Stromal cell of bone marrow (primary cell): ENCODE measurements at regions not wholly inside any gene's neighbourhood (a gene's known extent, or its start where the extent isn't known, plus 50 kb on each side); places are given as distances from the start of the nearest gene placed in this dataset.

Experiments used
- DNase-seq: peaks from one replicate; pipeline ENCODE4 v3.0.0-alpha.2; 2012; ENCODE audit warnings: low read depth

GRCh38 chr3:14336749-14337598 lies 65.4 kb upstream of the SLC6A6 start:
- DNase-seq, result no peak

GRCh38 chr3:14337828-14338227 lies 64.6 kb upstream of the SLC6A6 start:
- DNase-seq, result no peak

- DNase-seq, result no peak
These were observed 64.2 kb upstream of the SLC6A6 start for GRCh38 chr3:14338242-14338641.

- no peak for DNase-seq
These were observed 63.4 kb upstream of the SLC6A6 start for GRCh38 chr3:14338898-14339458.

- no peak for DNase-seq
These were observed 61.3 kb upstream of the SLC6A6 start for GRCh38 chr3:14340960-14341708.

GRCh38 chr3:14343338-14344112 lies 58.9 kb upstream of the SLC6A6 start:
- DNase-seq, result no peak

DNA sequence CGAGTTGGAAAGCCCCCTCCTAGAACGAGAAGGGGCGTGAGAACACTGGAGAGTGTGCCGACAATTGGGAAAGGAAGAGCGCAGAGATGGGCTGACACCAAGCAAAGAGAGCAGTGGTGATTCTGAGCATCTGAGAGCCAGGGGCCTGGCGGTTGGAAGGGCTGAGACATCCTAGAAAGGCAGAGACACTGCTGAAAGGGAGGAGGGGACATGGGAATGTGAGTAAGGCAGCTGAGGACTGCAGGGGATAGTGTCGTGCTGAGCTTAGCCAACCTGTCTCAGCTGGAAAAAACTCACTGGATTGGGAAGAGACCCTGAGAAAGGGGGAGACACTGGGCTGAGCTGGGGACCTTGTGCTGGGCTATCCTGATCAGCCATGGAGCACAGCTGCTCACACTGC lies 58.1 kb upstream of the SLC6A6 start:
- no peak for DNase-seq

GRCh38 chr3:14345496-14346150 lies 56.8 kb upstream of the SLC6A6 start:
- no peak for DNase-seq

GRCh38 chr3:14346191-14346590 lies 56.2 kb upstream of the SLC6A6 start:
- DNase-seq, result no peak

DNA sequence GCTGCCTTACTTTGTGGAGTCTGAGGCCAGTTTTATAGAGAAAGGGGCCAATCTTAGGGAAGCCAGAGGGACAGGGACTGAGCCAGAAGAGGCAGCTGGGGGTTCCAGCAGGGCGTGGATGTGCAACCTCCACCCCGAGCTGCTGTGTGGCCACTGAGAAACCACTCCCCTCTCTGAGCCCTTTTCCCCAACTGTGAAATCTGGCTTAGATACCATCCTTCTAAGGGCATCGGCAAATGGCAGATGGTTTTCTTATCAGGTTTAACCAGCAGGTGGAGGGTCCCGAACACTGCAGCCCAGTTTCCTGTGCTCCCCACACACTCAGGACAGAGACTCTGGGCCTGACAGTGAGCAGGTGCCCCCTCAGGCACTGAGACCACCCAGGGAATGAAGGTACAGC lies 55.8 kb upstream of the SLC6A6 start:
- DNase-seq, result no peak

DNA sequence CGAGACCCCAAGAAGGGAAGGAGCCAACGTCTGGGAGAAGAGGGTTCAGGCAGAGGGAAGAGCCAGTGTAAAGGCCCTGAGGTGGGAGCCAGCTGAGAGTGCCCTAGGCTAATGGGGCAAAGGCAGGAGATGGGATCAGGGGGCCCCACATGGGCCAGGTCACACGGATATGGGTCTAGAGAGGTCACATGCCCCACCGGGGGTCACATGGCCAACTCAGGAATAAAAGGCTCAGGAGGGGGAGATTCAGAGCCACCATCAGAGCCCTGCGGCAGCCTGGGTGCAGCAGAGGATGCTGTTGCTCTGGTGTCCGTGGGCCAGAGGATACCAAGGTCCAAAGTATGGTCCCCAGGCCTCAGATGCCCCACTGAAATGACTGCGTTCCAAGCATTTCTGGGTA lies 55.3 kb upstream of the SLC6A6 start:
- DNase-seq, result no peak

- DNase-seq, result no peak
These were observed 50.8 kb upstream of the SLC6A6 start for GRCh38 chr3:14351617-14352001.

- no peak for DNase-seq
These were observed 50.3 kb upstream of the SLC6A6 start for GRCh38 chr3:14352002-14352627.
